ENCODE measurements at regions not wholly inside any gene's neighbourhood (a gene's known extent, or its start where the extent isn't known, plus 50 kb on each side); places are given as distances from the start of the nearest gene placed in this dataset.

DNA sequence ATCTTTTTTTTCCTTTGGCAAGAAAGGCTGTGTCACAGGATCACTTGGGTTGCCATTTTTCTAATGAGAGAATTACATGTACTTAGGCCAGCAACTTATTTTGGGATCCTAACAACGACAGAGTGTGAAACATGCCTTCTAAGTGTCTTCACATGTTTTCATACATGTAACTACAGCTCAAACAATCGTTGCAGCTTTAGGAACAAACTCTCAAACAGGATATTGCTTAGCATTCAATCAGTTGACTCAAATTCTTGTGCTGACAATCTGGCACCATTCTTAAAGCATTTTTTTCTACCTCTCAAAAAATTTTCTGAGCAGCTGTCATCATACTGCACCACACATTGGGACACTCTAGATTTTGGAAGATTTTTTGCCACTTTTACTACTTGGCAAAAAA is 435.5 kb downstream of the HINT1 start:
- TF ChIP-seq RAD21 (IDR thresholded peaks at IDR 0.05; ENCODE audit: low read length) (no peak), GABPA (IDR thresholded peaks at IDR 0.05; ENCODE audit: low read depth) (no peak), RFX5 (IDR thresholded peaks at IDR 0.05; ENCODE audit: low read length) (no peak), EP300 (IDR thresholded peaks at IDR 0.05; ENCODE audit: borderline replicate concordance in 1 of 2, low read depth in 1 of 2, low read length in 1 of 2) (no peak), SMC3 (IDR thresholded peaks at IDR 0.05; ENCODE audit: low read depth, low read length) (no peak), EZH2phosphoT487 (IDR thresholded peaks at IDR 0.05; ENCODE audit: borderline replicate concordance, low read depth) (no peak)
- TF ChIP-seq, protein P1, sequence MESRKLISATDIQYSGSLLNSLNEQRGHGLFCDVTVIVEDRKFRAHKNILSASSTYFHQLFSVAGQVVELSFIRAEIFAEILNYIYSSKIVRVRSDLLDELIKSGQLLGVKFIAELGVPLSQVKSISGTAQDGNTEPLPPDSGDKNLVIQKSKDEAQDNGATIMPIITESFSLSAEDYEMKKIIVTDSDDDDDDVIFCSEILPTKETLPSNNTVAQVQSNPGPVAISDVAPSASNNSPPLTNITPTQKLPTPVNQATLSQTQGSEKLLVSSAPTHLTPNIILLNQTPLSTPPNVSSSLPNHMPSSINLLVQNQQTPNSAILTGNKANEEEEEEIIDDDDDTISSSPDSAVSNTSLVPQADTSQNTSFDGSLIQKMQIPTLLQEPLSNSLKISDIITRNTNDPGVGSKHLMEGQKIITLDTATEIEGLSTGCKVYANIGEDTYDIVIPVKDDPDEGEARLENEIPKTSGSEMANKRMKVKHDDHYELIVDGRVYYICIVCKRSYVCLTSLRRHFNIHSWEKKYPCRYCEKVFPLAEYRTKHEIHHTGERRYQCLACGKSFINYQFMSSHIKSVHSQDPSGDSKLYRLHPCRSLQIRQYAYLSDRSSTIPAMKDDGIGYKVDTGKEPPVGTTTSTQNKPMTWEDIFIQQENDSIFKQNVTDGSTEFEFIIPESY (IDR thresholded peaks at IDR 0.05; ENCODE audit: borderline replicate concordance, low read depth) = no peak
- TF ChIP-seq, protein P2, sequence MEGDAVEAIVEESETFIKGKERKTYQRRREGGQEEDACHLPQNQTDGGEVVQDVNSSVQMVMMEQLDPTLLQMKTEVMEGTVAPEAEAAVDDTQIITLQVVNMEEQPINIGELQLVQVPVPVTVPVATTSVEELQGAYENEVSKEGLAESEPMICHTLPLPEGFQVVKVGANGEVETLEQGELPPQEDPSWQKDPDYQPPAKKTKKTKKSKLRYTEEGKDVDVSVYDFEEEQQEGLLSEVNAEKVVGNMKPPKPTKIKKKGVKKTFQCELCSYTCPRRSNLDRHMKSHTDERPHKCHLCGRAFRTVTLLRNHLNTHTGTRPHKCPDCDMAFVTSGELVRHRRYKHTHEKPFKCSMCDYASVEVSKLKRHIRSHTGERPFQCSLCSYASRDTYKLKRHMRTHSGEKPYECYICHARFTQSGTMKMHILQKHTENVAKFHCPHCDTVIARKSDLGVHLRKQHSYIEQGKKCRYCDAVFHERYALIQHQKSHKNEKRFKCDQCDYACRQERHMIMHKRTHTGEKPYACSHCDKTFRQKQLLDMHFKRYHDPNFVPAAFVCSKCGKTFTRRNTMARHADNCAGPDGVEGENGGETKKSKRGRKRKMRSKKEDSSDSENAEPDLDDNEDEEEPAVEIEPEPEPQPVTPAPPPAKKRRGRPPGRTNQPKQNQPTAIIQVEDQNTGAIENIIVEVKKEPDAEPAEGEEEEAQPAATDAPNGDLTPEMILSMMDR (IDR thresholded peaks at IDR 0.05) = no peak
- TF ChIP-seq, protein P3, sequence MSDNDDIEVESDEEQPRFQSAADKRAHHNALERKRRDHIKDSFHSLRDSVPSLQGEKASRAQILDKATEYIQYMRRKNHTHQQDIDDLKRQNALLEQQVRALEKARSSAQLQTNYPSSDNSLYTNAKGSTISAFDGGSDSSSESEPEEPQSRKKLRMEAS (IDR thresholded peaks at IDR 0.05; ENCODE audit: low read depth) = no peak
